ENCODE measurements at regions not wholly inside any gene's neighbourhood (a gene's known extent, or its start where the extent isn't known, plus 50 kb on each side); places are given as distances from the start of the nearest gene placed in this dataset.

GRCh38 chr21:17671733-17672132, 59.0 kb upstream of the BTG3 start:
- Mint-ChIP-seq H3K4me1 (peaks cover 2% of the 10 kb centered on the region), H3K4me3 (no peak overlapping the region), H3K36me3 (ENCODE audit: low read depth) (peaks cover 4% of the 10 kb centered on the region), H3K27ac (no peak overlapping the region), H3K27me3 (peaks cover 29% of the 10 kb centered on the region)
- ATAC-seq (no peak), DNase-seq (no peak)
- no peaks in the 10 kb centered on the region for H3K9me3 ChIP-seq (ENCODE audit: control insufficient read depth, low read length, poor library complexity, severe bottlenecking)

GRCh38 chr21:17668479-17669140, 55.9 kb upstream of the BTG3 start:
- no peak overlapping the region for H3K27ac Mint-ChIP-seq
- no peak overlapping the region for H3K4me3 Mint-ChIP-seq
- H3K27me3 Mint-ChIP-seq, result peaks cover 40% of the 10 kb centered on the region
- H3K9me3 ChIP-seq (ENCODE audit: control insufficient read depth, low read length, poor library complexity, severe bottlenecking), result no peaks in the 10 kb centered on the region
- DNase-seq (no peak), ATAC-seq (no peak)
- H3K36me3 Mint-ChIP-seq (ENCODE audit: low read depth), result peaks cover 4% of the 10 kb centered on the region
- peaks cover 5% of the 10 kb centered on the region for H3K4me1 Mint-ChIP-seq

- peaks cover 35% of the 10 kb centered on the region for H3K27me3 Mint-ChIP-seq
Measured at GRCh38 chr21:17667256-17667655, 54.6 kb upstream of the BTG3 start.

More at GRCh38 chr21:17667256-17667655, 54.6 kb upstream of the BTG3 start:
- no peak overlapping the region for H3K27ac Mint-ChIP-seq
- peaks cover 4% of the 10 kb centered on the region for H3K36me3 Mint-ChIP-seq (ENCODE audit: low read depth)
- ATAC-seq (no peak), DNase-seq (no peak)
- no peaks in the 10 kb centered on the region for H3K9me3 ChIP-seq (ENCODE audit: control insufficient read depth, low read length, poor library complexity, severe bottlenecking)
- peaks cover 5% of the 10 kb centered on the region for H3K4me1 Mint-ChIP-seq
- no peak overlapping the region for H3K4me3 Mint-ChIP-seq

Measured in T-helper 17 cell (primary cell).